HS-27A (cell line): ENCODE measurements at regions not wholly inside any gene's neighbourhood (a gene's known extent, or its start where the extent isn't known, plus 50 kb on each side); places are given as distances from the start of the nearest gene placed in this dataset.
"Not testable (repeated sequence)": the region's sequence is repeated elsewhere in the genome, so short reads cannot be mapped to it uniquely, and the experiment has no call there.

Experiments
- DNase-seq: peaks from one replicate; pipeline ENCODE4 v3.0.0-alpha.2; 2012; ENCODE audit warnings: low read depth, missing footprints

DNA sequence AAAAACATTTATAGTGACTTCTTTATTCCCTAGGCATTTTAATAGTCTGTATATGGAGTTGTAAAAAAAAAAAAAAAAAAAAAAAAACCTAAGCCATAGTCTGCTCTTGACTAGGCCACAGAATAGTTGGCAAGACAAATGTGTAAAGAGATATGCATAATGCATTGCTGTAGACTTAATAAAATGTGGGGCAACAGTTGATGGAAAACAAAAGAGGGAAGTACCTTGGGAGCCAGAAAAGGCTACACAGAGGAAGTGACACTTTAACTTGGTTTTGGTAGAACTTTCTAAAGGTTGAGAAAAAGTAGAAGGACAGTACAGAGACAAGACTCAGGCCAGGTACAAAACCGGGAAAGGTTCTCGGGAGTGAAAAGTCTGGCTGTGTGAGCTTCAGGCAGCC lies 802.9 kb upstream of the ADAMTS5 start:
- DNase-seq = no peak

- DNase-seq = not testable (repeated sequence)
Observed at GRCh38 chr21:27768046-27768637, 801.3 kb upstream of the ADAMTS5 start.

DNA sequence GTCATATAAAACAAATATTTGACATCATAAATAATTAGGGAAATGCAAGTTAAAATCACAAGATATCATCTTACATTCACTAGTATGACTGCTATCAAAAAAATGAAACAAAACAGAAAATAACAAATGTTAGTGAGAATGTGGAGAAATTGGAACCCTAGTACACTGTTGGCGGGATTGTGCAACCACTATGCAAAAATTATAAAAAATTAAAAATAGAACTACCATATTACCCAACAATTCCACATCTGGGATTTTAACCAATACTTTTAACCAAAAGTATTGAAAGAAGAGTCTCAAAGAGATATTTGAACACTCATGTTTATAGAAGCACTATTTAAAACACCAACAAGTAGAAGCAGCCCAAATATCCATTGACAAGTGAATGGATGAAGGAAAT lies 797.2 kb upstream of the ADAMTS5 start:
- DNase-seq = no peak

DNA sequence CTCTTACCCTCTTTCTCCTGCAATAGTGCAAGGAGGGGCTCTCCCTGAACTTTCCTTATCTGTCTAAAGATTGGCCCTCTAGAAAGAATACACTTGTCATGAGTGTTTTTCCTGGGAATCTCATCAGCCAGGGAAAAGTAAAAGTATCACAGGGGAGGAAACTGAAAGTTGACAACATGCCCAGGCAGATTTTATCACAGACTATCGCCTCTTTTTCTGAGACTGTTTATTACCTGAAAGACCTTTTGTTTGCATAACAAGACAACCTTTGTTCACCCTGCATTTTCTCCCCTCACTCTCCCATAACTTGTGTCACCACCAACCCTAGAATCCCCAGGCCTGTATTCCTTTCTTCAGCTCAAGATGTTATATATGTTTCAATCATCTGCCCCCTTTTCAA lies 794.7 kb upstream of the ADAMTS5 start:
- no peak for DNase-seq

- DNase-seq = no peak
Observed at GRCh38 chr21:27759820-27760219, 792.9 kb upstream of the ADAMTS5 start.

DNA sequence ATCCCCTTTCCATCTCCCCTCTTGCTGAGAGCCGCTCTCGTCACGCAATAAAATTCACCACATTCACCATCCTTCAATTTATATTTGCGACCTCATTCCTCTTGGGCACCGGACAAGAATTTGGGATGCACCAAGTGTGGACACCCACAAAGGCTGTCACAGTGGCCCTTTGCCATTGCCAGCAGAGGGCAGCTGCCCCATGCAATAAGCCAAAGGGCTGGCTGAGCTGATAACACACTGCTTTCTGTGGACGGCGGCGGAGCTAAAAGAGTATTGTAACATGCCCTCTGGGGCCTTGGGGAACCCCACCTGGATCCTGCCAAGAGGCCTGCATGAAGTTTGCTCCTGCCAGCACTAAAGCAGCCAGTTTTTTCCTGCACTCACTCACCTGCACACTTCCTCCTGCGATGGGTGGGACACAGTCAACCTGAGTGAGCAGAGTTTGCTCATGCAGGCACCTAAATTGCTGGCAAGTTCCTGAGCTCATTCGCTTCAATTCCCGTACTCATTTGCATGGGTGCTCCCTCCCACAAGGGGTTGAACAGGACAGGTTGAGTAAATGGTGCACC lies 792.3 kb upstream of the ADAMTS5 start:
- no peak for DNase-seq

DNA sequence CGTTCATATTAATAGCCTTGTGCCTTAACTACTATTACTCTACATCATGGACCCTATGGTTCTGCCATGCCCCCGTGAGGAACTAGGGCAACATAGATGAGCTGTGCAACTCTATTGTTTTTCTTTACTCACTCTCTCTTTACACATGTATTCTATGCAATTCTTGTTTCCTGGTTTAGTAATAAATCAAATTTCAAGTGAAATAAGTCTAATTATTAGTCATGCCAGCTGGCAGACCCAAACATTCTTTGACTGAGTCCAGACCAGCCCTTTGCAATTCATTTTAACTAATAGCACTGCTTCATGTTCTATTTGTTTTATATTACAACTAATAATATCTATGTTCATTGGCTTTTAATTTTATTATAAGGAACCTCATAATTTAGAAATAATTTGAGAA lies 789.3 kb upstream of the ADAMTS5 start:
- no peak for DNase-seq

DNA sequence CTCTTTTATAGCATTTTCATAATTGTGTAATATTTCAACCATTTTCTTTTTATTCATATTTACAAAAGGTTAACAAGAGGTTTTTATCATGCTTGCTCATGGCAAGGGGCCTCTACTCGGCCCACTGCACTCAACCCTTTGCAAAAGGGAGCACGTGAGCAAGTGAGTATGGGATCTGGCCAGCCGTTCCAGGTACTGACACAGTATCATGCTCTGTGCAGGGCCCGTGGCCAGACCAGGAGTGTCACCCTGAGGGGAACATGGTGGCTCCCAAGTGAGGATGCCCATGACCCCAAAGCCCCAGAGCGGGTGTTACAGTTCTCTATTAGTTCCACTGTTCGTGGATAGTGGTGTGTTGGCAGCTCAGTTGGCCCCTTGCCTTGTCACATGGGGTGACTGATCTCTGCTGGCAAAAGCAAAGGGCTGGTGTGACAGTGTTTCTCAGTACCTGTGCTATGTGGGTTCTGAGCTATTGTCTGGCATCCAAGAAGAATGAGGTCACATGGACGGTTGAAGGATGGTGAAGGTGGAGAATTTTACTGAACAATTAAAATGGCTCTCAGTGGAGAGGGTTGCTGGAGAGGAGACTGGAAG lies 777.2 kb upstream of the ADAMTS5 start:
- no peak for DNase-seq

GRCh38 chr21:27741736-27742135 lies 774.8 kb upstream of the ADAMTS5 start:
- DNase-seq = no peak

GRCh38 chr21:27740084-27740483 lies 773.2 kb upstream of the ADAMTS5 start:
- no peak for DNase-seq

- DNase-seq = no peak
Observed at GRCh38 chr21:27739187-27739586, 772.3 kb upstream of the ADAMTS5 start.

DNA sequence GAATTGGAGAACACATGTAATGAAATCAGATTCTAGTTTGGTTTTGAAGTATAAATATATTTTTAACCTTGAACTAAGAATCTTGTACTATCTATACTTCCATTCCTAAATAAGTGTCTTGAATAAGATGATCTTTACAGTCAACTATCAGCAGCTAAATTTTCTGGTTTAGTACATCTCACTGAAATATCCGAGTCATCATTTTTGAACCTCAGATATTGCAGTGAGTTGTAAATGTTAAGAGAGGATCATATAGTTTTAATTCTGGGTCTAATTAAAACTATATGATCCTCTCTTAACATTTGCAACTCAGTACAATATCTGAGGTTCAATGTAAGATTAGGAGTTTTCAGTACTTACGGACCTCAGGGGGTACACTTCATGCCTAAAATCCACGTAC lies 768.8 kb upstream of the ADAMTS5 start:
- DNase-seq = no peak

- DNase-seq = peak; percentile 50
Observed at GRCh38 chr21:27734146-27734545, 767.3 kb upstream of the ADAMTS5 start.

GRCh38 chr21:27725916-27726315 lies 759.0 kb upstream of the ADAMTS5 start:
- no peak for DNase-seq

DNA sequence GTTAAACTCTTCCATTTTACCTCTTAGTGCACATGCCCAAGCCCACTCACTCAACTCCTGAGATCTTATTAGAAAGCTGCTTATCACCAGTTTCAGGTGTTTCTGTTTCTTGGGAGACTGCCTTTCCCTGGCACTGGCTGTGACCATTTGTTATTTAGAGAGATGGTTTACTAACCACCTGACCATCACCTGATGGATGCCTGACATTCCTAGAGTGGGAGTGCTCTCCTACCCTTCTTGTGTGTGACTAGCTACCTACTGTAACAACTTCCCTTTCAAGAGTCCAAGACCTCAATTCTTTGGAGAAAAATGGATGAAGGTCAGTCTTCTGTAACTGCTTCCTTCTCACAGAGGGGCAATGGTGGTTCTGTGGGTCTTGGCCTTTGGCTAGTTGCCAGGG lies 755.2 kb upstream of the ADAMTS5 start:
- DNase-seq = no peak

DNA sequence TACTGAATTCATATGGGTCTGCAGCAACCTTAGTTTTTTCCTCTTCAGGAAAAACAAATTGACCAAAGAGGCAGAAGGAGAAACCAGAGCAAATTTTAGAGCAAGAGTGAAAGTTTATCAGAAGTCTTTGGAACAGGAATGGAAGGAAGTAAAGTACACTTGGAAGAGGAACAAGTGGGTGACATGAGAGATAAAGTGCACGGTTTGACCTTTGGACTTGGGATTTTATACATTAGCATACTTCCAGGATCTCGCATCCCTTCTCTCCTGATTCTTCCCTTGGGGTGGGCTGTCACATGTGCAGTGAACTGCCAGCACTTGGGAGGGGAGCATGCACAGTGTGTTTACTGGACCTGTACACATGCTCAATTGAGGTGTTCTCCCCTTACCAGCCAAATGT lies 754.8 kb upstream of the ADAMTS5 start:
- no peak for DNase-seq

GRCh38 chr21:27719226-27719625 lies 752.3 kb upstream of the ADAMTS5 start:
- DNase-seq = no peak

- no peak for DNase-seq
Observed at GRCh38 chr21:27715131-27715530, 748.2 kb upstream of the ADAMTS5 start.

DNA sequence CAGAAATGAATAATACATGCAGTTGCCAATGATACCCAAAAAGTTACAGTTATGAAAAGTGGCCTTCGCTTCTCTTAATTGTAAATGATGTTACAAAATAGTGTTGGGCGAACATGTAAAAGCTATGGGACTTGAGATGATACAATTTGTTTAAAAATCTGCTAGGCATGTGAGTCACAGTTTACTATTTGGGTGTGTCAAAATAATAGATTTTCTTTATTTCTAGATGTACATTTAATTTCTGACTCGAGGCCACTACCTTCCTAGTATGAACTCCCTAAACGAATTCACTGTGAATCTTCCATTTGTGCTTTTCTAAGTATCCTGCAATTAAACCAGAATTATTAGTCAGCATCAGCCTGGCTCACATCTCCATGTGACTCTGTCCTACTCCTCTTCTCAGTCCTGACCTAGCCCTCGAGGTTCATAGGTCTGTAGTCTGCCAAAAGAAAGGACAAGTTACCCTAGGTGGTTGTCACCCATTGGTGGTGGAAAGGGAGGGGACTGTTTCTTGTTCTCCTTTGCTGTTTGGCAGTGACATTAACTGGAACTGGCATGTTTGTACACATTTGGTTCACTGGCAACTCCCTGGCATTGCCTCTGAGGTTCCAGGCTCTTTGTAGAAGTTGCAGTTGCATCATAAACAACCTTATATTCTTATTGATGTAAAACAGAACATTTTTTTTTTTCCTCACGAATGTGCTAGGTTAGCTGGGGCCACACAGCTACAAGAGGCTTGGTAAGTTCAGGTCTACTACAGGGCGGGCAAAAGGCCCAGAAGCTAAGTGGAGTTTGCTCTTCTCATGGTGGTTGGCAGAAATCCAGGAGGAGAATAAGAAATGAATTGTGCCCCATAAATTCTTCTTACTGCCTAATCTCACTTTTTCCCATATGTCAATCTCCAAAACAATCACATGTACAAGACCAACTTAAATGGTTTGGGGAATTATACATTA lies 746.5 kb upstream of the ADAMTS5 start:
- DNase-seq = no peak

DNA sequence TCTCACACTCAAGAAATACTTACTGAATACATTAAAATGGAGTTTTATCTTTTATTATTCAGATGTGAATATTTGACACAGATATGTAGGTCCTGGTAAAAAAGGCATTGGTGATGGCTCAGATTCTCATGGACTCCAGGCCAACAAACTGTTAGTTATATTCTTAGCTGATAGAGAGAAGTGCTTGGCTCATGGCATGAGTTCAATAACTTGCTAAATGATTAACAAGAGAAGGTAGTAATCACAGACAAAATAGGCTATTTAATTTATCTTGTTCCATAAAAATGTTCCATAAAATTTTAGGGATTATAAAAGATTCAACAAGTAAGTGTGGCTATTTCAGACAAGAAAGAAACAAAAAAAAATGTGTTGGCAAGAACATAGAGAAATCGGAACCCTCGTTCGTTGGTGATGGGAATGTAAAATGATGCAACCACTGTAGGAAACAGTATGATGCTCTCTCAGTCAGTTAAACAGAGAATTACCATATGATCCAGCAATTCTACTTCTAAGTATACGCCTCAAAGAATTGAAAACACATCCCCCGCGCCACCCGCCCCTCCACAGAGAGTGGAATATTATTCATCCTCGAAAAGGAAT lies 737.8 kb upstream of the ADAMTS5 start:
- DNase-seq = no peak

DNA sequence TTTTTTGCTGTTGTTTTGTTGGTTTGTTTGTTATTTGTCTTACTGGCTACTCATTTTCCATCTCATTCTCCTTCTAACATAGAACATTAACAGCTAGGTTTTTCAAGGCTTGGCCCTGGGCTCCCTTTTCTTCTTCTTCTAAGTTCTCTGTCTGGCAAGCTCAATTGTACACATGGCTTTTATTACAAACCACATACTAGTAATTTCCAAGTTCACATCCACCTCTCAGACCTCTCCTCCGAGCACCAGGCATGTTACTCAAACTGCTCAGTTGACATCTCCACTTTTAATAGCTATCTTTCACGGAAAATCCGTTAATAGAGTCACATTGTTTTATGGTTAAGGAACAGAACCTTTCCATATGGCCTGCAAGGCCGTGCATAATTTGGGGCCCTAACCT lies 736.9 kb upstream of the ADAMTS5 start:
- no peak for DNase-seq

DNA sequence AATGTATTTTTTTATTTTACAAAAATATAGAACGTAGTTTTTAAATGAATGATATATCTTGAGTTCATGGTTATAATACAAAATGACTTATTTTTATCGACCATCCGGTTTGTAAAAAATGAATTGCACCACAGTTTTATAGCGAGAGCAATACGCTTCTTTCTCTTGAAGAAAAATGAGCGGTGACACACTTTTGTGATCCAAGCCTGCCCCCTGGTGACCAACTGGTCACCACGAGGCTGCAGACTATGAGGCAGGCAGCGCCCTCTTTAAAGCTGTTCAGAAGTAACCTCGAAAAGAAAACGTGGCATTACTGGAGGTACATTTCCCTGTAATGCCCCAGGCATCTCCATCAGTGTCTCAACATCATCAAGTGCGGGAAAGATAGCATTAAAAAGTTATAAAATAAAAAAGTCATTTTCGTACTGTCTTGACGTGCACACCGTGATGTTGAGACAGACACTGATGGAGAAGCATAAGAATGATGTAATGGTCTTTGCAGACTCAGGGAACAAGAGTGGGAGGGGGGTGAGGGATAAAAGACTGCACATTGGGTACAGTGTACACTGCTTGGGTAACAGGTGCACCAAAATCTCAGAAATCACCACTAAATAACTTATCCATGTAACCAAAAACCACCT lies 734.2 kb upstream of the ADAMTS5 start:
- DNase-seq = peak; percentile 87
